Endothelial cell of umbilical vein (primary cell): ENCODE measurements at regions not wholly inside any gene's neighbourhood (a gene's known extent, or its start where the extent isn't known, plus 50 kb on each side); places are given as distances from the start of the nearest gene placed in this dataset.

Experiments used
- BruUV-seq: library from RNA; stranded (reverse); fragments of 400-500 nt; replicated peaks from 2 replicates; lab custom pipeline; 2021; lab: Mats Ljungman, UMichigan
- CTCF ChIA-PET: fragments of 300-600, 350-600 bp; sonication (Branson Sonifier 250); formaldehyde crosslinking; loops from one replicate; lab custom pipeline; 2021; ENCODE audit warnings: antibody characterized with exemption, inconsistent platforms; lab: Charles Lee
- POLR2A ChIA-PET: fragments of 300-600, 350-600 bp; sonication (Branson Sonifier 250); formaldehyde crosslinking; loops from one replicate; lab custom pipeline; 2021; ENCODE audit warnings: antibody characterized with exemption, inconsistent platforms; lab: Charles Lee
- DNase-seq: peaks from one replicate; pipeline ENCODE4 v3.0.0-alpha.2; 2011; ENCODE audit warnings: low read depth, low spot score
- FAIRE-seq: peaks from 2 replicates; lab custom pipeline; 2011; peaks lifted over from hg19 to GRCh38; lab: Jason Lieb, UNC
- H2AFZ ChIP-seq: 2 replicates; pipeline ENCODE4 v1.6.0; 2012; ENCODE audit warnings: low read depth, low read length, control low read depth, inconsistent platforms
- H3K27ac ChIP-seq: 2 replicates; pipeline ENCODE4 v1.5.1; 2011; ENCODE audit warnings: low read depth, mild to moderate bottlenecking, control low read depth, low read length, moderate library complexity; ENCODE audit not compliant: insufficient read depth
- H3K27me3 ChIP-seq, 2 experiments: 2 replicates each; pipeline versions ENCODE4 v1.6.0 to v1.6.1; 2011; ENCODE audit warnings: low read length in 2 of 2, mixed read lengths in 1 of 2; ENCODE audit not compliant: control insufficient read depth in 2 of 2, insufficient read depth in 2 of 2
- H3K36me3 ChIP-seq, 2 experiments: 2 replicates in 1 of 2; 3 replicates in 1 of 2; pipeline ENCODE4 v1.5.1; 2011; ENCODE audit warnings: low read length in 2 of 2, mild to moderate bottlenecking in 1 of 2, moderate library complexity in 1 of 2; ENCODE audit not compliant: control insufficient read depth in 2 of 2, insufficient read depth in 2 of 2; ENCODE audit errors: extremely low read depth in 1 of 2
- H3K4me1 ChIP-seq: 3 replicates; pipeline ENCODE4 v1.5.1; 2011; ENCODE audit warnings: mild to moderate bottlenecking, low read length; ENCODE audit not compliant: control insufficient read depth, insufficient read depth; ENCODE audit errors: extremely low read depth
- H3K4me2 ChIP-seq: 2 replicates; pipeline ENCODE4 v1.6.1; 2011; ENCODE audit warnings: low read length, control low read depth, mixed read lengths; ENCODE audit not compliant: insufficient read depth
- H3K4me3 ChIP-seq, 3 experiments: fragments of 200-600 bp in 1 of 3; sonication (generic), shearing (Covaris generic) in 1 of 3; replicated peaks in 1 of 3; 2 replicates each; pipeline ENCODE4 v1.5.1; 2011 to 2016; ENCODE audit warnings: control low read depth in 3 of 3, low read length in 3 of 3, mild to moderate bottlenecking in 2 of 3, inconsistent platforms in 1 of 3, low read depth in 1 of 3, moderate library complexity in 1 of 3; ENCODE audit not compliant: insufficient read depth in 1 of 3
- H3K79me2 ChIP-seq: 2 replicates; pipeline ENCODE4 v1.6.0; 2012; ENCODE audit warnings: low read length, inconsistent platforms; ENCODE audit not compliant: control insufficient read depth, insufficient read depth
- H3K9ac ChIP-seq: replicated peaks from 2 replicates; pipeline ENCODE3; 2011; ENCODE audit warnings: low read length, control low read depth; ENCODE audit not compliant: insufficient read depth; ENCODE audit errors: extremely low read depth
- H3K9me1 ChIP-seq: replicated peaks from 3 replicates; pipeline ENCODE4 v1.6.0; 2011; ENCODE audit warnings: mild to moderate bottlenecking, low read length; ENCODE audit not compliant: control insufficient read depth, insufficient read depth; ENCODE audit errors: extremely low read depth
- H3K9me3 ChIP-seq: replicated peaks from 2 replicates; pipeline ENCODE4 v1.5.1; 2012; ENCODE audit warnings: low read length, inconsistent platforms; ENCODE audit not compliant: control insufficient read depth, insufficient read depth
- H4K20me1 ChIP-seq: replicated peaks from 2 replicates; pipeline ENCODE3; 2011; ENCODE audit warnings: mild to moderate bottlenecking, low read length; ENCODE audit not compliant: control insufficient read depth, insufficient read depth; ENCODE audit errors: extremely low read depth
- CTCF ChIP-seq, 2 donors: IDR thresholded peaks; 1 replicate in 1 of 2; 2 replicates in 1 of 2; pipeline ENCODE4 v1.5.1; 2011; ENCODE audit warnings: low read length in 2 of 2, mild to moderate bottlenecking in 2 of 2, moderate library complexity in 2 of 2, control low read depth in 1 of 2, inconsistent platforms in 1 of 2, low read depth in 1 of 2; ENCODE audit not compliant: insufficient read depth in 1 of 2; ENCODE audit errors: extremely low read depth in 1 of 2
- EZH2 ChIP-seq: IDR thresholded peaks from 2 replicates; pipeline ENCODE4 v1.6.1; 2012; ENCODE audit warnings: borderline replicate concordance, low read depth, mild to moderate bottlenecking, moderate library complexity, low read length, inconsistent platforms; ENCODE audit not compliant: severe bottlenecking
- FOS ChIP-seq: IDR thresholded peaks from 2 replicates; pipeline ENCODE4 v1.6.1; 2011; ENCODE audit warnings: mild to moderate bottlenecking, low read length, moderate library complexity, borderline replicate concordance; ENCODE audit not compliant: insufficient read depth
- GATA2 ChIP-seq: IDR thresholded peaks from 2 replicates; pipeline ENCODE4 v1.7.0; 2011; ENCODE audit warnings: low read depth, mild to moderate bottlenecking, moderate library complexity, mixed read lengths, low read length; ENCODE audit not compliant: insufficient read length, insufficient read depth
- JUN ChIP-seq: IDR thresholded peaks from 2 replicates; pipeline ENCODE4 v1.6.1; 2011; ENCODE audit warnings: borderline replicate concordance, low read depth; ENCODE audit not compliant: insufficient read length, insufficient read depth
- MAX ChIP-seq: IDR thresholded peaks from 2 replicates; pipeline ENCODE4 v1.6.1; 2011; ENCODE audit not compliant: insufficient read depth, insufficient read length
- MYC ChIP-seq: IDR thresholded peaks from one replicate; pipeline ENCODE4 v1.6.1; 2011; ENCODE audit warnings: mild to moderate bottlenecking, low read depth, low read length
- POLR2A ChIP-seq: IDR thresholded peaks from 2 replicates; pipeline ENCODE4 v1.6.1; 2012; ENCODE audit warnings: low read depth, mild to moderate bottlenecking, control low read depth, low read length
- POLR2AphosphoS5 ChIP-seq: IDR thresholded peaks from 2 replicates; pipeline ENCODE4 v1.6.1; 2012; ENCODE audit warnings: low read depth, mild to moderate bottlenecking, control low read depth, low read length, moderate library complexity; ENCODE audit not compliant: insufficient read depth
- dilution Hi-C: fragments of 300-500 bp; cut with MboI; formaldehyde crosslinking; loops from one replicate; pipeline ENCODE4 v1.15.0; 2019; ENCODE audit warnings: low sequenced_read_pairs; ENCODE audit not compliant: extremely low pct_ligation_motif_present
- intact Hi-C: fragments of 100-400 bp; cut with micrococcal nuclease; formaldehyde crosslinking; loops from one replicate; pipeline ENCODE4 v1.10.0; 2022

- TF ChIP-seq CTCF (IDR thresholded peaks at IDR 0.05; ENCODE audit: extremely low read depth in 1 of 2, insufficient read depth in 1 of 2, low read depth in 1 of 2, low read length in 2 of 2) (no peak), POLR2AphosphoS5 (no peak), POLR2A (no peak), GATA2 (no peak), EZH2 (no peak), MYC (no peak), MAX (no peak), FOS (no peak), JUN (no peak)
- FAIRE-seq (no peak), DNase-seq (no peak)
- Histone ChIP-seq H3K4me1 (no peaks in the 10 kb centered on the region), H3K9me3 (no peaks in the 10 kb centered on the region), H3K9ac (no peak overlapping the region), H3K9me1 (no peaks in the 10 kb centered on the region), H3K36me3 (no peaks in the 10 kb centered on the region), H3K27me3 (no peaks in the 10 kb centered on the region), H3K79me2 (no peaks in the 10 kb centered on the region), H3K4me3 (no peak overlapping the region), H3K27ac (no peak overlapping the region), H3K4me2 (no peak overlapping the region), H4K20me1 (no peaks in the 10 kb centered on the region), H2AFZ (no peak overlapping the region)
- intact Hi-C loops: no loop called here
- CTCF ChIA-PET: no interaction called here
- BruUV-seq: no TSS peak
- POLR2A ChIA-PET: no interaction called here
- dilution Hi-C loops: no loop called here
These were observed 1109.0 kb downstream of the TUSC7 start for GRCh38 chr3:117818592-117818991.
